Stimulated activated CD8-positive, alpha-beta memory T cell treated with anti-CD3 and anti-CD28 coated beads, Interleukin-4, amount 100 ng/mL, for 24 hours (primary cell): ENCODE measurements at regions not wholly inside any gene's neighbourhood (a gene's known extent, or its start where the extent isn't known, plus 50 kb on each side); places are given as distances from the start of the nearest gene placed in this dataset.

Experiments used
- DNase-seq: peaks from one replicate; pipeline ENCODE4 v3.0.0-alpha.2; 2020; ENCODE audit warnings: low read depth

DNA sequence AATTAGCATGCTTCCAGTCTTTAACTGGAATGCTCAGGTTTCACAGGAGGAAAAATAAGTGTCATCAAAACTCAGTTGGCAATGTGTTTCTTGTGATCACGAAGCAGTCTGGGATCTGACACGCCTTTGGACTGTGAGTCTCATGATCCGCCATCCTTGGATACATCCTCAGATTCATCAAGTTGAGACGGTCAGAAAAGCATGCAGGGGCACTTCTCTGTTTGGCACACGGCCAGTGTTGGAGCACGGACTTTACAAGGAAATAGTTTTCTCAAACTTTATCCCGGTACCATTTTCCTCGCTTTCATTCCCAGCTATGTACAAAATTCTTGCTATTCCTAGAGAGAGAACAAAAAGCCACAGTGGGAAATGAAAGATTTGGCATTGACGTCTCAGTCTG lies 88.4 kb upstream of the PARP11 start:
- no peak for DNase-seq

DNA sequence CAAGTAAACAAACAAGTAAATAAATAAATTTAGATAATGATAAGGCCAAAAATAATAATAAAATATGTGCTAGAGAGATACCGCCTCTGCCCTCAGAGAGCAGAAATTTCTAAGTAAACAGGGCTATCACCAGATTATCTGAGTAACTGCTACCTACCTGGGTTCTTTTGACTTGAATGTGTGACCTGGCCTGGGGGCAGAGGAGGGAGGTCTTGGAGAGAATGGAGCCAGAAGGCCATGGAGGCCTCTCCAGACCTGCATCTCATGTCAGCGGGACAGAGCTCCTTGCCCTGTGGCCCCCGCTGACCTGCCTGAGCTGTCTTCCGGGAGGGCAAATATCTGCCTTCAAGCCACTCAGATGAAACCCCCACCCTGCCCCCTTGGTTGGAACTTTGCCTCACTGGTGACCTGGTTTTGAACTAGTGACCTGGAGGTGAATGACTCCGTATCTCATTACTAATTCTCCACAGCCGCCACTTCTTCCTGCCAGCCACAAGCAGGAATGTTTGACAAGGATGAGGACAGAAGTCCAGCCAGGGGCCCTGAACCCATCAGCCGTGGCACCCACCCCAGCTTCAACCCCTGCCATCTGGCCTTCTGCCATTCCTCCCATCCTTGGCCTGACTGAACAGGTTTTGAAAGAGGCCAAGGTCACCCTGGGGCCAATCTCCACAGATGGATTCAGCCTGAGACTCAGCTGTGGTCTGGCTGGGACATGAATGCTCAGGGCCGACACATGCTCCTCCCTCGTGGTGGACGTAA lies 86.8 kb upstream of the PARP11 start:
- DNase-seq, result no peak

DNA sequence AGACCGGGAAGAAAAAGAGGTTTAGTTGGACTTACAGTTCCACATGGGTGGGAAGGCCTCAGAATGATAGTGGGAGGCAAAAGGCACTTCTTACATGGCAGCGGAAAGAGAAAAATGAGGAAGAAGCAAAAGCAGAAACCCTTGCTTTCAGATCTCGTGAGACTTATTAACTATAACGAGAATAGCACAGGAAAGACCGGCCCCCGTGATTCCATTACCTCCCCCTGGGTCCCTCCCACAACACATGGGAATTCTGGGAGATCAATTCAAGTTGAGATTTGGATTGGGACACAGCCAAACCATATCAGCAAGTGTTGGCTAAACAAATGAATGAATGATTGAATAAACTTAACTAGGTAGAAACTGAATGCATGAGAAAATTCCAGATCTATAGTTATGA lies 85.3 kb upstream of the PARP11 start:
- no peak for DNase-seq

DNA sequence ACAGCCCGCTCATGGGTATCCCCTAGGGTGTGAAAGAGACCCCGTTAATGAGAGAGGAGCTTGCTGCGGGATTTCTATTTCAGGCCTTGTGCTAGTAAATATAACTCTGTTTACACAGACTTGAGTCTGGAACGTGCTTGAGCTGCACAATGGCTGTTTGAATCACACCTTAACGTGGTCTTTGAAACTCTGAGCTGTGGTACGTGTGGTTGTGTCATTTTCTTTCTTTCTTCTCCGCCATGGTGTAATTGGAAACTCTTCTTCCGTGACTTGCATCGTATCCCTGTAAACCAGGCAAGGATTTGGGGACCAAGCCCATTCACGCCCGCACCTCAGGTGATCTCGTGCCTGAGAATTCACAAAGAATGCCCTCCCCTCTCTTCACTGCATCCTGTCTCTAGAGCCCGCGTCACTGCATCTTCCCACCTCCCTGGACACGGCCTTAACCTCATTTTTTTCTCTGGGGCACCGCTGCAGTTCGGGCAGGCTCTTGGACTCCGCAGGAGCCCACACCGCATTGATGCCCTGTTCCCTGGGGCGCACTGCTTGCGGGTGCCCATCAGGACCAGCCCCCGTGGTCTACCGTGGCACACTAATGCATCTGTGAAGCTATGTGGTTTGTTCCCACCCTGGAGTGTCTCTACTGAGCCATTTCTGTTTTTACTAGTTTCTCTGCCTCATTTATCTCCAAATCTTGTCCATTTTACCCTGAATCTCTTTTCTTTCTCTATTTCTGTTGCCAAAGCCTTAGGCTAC lies 78.4 kb upstream of the PARP11 start:
- DNase-seq, result no peak

DNA sequence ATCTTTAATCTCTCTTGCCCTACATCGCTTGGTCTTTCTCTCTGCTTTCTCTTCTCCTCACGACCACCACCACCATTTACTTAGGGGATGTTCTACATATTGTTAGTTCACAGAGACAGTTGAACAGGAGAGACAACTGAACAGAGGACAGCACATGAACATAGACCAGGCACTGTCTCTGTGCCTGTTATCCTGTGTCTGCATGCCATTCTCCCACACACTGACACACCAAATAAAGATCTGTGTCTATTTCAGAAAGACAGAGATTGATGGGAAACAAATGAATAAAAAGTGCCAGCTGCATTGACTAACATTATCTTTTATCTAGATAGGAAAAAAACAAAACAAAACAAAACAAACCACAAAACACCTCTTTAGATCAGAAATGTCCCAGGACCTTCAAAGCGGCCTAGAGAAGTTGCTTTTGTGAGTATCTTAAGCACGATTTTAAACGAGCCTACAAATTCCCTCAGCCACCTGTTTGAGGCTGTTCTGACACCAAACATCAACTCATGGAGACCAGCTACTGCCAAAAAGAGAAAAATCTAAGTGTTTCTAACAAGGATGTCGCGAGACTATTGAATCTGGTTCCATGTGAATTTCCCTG lies 77.6 kb upstream of the PARP11 start:
- DNase-seq, result no peak

DNA sequence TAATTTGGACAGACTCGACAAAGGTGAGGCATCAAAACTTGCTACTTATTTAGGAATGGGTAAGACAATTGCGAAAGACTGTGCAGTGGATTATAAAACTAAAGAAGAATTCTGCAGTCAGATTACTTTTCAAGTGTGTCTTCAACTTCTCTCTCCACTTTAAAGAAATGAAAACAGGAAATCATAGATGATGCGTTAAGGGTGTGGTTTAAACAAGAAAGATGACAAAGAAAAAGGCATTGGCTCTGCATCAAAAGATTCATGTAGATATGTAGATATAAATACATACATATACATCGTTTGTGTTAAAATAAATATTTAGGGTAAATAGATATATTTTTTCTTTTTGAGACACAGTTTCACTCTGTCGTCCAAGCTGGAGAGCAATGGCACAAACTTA lies 74.6 kb upstream of the PARP11 start:
- DNase-seq, result no peak

DNA sequence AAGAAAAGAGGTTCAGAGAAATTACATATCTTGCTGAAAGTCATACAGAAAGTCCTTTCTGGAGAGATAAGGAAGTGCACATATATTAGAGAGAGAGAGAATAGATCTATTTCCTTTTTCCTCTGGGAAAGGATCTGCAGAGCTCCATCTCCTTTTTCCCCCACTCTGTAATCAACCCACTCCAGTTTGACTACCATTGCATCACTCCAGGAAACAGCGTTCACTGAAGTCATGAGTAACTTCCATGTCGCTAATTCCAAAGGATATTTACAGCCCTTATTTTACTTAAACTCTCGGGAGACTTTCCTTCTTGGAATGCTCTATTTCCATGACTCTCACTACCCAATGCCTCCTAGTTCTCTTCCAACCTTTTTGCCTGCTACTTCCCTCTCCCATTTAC lies 72.5 kb upstream of the PARP11 start:
- DNase-seq, result no peak

DNA sequence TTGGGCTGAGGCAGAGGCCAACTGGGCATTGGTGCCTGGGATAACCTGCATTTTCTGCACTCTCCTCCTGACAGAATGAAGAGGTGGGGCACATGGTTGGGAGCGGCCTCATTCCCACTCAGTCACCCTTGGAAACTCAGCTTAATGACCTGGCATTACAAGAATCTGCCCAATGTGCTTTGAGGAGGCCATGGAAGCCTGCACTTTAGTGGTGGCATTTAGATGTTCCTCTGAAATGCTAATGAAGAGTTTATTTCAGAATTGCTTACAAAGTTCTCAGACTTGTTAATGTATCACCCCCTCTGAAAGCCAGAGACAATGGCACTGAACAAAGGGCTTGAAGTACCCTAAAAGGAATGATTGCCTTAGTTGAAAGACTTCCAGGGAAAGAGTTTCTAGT lies 71.4 kb upstream of the PARP11 start:
- DNase-seq, result no peak

DNA sequence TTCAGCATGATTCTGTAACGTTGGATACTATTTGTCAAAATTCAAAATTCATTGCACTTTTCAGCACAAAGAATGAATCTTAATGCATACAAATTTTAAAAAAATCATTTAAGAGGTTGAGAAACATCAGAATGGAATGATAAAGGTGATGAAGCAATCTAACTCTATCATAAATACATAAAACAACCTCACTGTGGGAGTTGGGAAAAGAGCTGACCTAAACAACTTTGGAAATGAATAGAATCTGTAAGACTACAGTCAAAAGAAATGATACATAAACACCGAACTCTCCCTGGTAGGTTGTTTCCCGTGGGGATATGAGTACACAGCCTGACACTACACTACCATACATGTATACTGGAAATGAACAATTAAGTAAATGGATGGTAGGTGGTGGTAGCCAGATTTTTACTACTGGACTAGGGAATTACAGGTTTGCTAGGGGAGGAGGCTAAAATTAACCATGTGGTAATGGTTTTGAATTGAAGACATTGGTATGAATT lies 64.9 kb upstream of the PARP11 start:
- no peak for DNase-seq

DNA sequence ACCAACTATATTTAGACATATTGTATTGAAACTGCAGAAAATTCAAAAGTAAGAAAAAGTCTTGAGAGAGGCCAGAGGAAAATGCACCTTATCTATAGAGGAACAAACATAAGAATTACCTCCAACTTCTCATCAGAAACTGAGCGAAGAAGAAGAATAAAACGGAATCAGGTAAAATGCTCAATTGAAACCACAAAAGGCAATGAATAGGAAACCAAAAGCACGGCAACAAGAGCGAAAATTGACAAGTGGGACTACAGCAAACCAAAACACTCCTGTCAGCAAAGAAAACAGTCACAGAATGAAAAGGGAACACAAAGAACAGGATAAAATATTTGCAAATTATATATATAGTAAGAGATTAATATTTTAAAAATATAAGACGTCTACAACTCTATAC lies 61.9 kb upstream of the PARP11 start:
- DNase-seq, result no peak

DNA sequence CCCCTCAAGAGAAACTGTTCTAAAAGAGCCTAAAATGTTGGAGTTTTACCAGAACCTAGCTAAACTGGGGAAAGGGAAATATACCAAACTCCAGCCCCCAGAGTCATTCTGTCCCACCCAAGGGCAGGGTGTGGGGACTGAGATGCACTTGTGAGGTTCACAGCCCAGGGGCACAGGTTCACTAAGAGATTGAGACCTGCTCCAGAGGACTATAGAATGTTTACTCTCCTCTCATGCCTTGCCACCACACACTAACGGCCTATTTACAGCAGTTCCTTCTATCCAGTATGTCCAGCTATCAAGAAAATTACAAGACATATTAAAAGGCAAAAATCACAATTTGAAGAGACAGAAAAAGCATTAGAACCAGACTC lies 60.6 kb upstream of the PARP11 start:
- DNase-seq, result no peak

DNA sequence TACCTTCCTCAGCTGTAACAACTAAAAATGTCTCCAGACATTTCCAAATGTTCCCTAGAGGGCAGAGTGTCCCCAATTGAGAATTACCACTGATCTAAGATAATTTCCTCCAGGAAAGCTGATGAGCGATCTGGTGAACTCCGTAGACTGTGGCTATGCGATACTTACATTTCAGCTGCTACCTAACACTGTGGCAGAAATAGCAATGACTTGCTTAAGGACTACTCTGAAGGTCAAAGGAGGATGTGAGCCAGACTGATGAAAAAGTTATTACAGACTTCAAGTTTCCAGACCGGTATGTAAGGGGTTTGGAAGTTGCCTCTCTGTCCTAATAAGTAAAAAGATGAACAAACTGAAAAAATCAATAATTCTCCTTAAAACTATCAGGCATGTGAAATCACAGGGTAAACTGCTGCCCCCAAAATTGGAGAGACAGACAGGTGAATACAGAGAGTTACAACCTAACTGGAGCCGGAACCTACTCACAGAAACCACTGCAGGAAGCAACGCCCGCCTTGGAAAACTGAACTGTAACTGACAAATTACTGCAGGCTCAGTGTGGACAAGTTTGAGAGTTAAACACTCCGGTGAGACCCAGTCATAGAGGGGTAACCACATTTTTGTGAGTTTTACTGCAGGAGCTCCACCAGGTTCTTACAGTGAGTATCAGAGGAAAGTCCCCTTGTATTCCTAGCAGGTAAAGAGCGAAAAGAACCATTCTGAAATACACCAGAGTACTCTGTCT lies 60.0 kb upstream of the PARP11 start:
- no peak for DNase-seq

DNA sequence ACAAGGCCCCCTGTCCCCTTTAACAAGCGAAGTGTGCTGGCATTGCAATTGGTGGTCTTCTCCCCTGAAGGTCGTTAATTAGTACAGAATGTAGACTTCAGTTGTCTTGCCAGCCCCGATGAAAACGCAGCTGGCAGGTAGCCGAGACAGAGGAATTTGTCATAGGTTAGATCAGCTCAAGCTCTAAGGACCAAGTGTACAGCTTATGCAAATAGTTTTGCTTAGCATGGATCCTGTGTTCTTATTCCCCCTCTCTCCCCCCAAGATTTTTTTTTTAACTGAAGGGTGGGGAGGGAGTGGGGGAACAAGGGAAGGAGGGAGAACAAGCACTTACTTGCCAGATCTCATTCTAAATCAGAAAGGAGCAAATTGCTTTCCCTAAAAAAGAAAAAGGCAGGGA lies 58.6 kb upstream of the PARP11 start:
- no peak for DNase-seq

DNA sequence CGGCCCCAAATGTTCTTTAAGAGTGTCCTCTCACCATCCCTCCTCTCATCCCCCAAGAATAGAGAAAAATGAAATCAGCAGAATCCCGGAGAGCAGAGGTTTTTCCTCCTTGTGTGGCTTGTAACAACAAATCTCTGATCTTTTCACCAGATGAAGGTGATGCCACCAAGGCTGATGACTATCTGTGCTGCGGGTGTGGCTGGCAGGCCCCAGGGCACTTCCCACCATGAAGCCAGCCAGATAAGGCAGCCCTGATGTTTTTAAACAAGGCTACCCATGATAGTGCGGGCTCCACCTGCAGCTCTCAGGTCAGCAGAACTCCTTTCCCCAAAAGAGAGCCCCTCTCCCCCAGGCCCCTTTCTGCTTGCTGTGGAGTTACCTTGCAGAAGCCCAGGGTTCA lies 58.0 kb upstream of the PARP11 start:
- DNase-seq, result no peak

DNA sequence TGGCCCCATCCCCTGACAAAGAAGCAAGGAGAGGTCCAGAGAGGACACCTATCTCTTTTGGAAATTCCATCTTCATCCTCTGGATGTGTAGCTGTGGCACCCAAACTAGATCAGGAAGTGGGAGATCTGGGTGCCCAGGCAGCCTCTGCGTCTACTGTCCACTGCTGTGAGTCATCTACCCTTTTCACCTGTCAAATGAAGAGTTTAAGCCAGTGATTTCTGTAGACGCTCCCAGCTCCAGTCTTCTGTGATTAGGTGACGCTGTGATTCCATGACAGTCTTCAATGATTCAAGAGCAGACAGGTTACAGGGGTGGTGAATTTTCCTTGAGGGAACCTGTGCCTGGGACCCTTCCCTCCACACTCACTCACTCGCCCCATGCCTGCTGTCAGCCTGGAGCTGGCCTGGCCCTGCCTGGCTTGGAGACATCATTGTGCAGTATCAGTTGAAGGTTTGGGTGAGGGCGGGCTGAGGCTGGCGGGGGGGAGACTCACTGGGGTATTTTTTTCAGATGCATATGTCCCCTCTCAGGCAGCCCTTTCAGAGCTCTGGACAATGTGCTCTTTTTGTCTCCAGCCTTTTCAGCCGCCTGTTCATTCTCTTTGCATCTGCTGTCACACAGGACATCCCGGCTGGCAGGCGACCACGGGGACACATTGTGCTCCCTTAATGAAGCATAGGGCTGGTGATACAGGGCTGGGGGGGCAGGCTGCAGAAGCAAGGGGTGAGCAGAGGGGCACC lies 56.8 kb upstream of the PARP11 start:
- no peak for DNase-seq

DNA sequence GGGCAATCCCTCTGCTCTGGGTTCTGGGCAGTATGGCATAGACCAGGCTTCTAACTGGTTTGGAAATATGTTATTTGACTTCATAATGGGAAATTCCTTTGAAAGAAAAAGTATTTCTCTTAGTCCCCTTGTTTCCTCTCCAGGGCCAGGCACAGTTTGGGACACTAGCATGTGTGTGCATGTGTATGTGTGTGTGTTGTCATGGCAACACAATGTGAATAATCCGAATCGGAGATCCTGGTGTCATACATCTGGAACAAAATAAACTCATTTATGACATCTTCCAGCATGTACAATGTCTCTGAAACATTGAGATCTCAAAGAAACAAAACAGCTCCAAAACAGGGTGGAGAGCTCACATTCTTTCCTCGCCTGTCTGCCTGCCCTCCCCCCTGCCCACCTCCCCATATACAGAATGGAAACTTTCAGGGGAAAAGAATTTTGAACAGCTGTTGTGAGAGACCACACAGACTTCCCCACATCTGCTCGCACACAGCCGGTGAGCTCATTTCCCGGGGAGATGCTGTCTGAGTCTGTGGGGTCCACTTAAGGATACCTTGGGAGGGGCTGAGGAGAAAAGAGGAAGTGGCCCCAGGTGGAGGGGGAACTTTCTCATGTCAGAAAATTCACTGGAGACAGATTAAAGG lies 55.5 kb upstream of the PARP11 start:
- no peak for DNase-seq

DNA sequence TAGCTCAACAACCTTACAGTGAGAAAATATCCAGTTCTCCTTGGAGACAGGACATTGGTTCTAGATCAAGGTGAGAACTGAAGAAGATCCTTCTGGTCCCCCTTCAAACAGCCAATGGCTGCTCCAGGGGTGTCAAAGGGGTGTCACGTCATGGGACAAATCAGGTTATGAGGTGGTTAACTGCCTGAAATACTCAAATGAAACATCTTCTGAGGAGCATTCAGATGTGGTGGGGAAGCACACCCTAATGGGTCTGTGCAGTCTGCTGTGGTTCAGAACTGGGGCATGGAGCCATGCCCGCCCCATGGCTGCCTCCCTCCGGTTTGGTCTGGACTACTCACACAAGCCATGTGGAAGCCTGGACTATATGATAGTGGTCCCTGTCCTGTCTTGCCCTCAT lies 52.4 kb upstream of the PARP11 start:
- no peak for DNase-seq

DNA sequence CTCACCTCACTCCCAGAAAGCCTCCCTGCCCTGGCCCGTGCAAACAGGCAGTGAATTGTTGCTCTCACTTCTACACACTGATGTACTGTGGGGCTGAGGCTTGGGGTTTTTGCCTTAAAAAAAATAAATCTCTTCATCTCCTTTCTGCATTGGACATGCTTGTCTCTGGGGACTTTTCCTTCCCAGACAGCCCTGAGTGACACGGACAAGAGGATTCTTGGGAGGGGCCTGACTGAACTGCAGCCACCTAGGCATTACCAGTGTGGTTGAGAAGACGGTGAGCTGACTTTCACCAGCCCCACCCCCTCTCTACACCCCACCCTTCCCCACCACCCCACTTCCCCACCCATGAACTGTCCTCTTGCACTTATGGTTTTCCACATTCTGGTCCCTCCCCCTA lies 51.6 kb upstream of the PARP11 start:
- DNase-seq, result no peak

DNA sequence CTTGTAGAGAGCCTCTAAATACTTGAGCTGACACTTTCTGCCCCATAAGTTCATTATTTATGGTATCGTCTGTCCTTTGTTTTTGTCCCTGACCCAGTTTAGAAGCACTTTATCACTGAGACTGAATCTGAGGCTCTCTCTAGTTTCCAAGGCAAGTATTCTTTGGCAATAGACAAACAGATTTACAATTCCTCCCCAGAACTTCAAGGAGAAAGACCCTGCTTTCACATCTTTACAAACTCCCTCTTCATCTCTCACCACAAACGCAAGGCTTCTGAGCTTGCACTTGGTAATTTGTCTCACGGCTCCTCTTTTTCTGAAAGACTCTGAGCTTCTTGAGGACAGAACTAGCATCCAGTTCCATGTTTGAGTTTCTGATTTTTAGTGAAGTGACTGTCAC lies 49.8 kb upstream of the PARP11 start:
- no peak for DNase-seq
